GM23338 (cell line): ENCODE measurements at regions not wholly inside any gene's neighbourhood (a gene's known extent, or its start where the extent isn't known, plus 50 kb on each side); places are given as distances from the start of the nearest gene placed in this dataset.

ENCODE experiments used
- ATAC-seq: fragments of 200-7000 bp; cut with Tn5 transposase; 3 replicates; pipeline ENCODE4 v1.9.1; 2020
- DNase-seq: peaks from one replicate; pipeline ENCODE4 v3.0.0-alpha.2; 2015; ENCODE audit warnings: low spot score
- H2AFZ ChIP-seq: fragments of 200-600 bp; sonication (generic); 2 replicates; pipeline ENCODE4 v1.8.0; 2016; ENCODE audit warnings: antibody characterized with exemption, mild to moderate bottlenecking, moderate library complexity
- H3F3A ChIP-seq: fragments of 200-600 bp; sonication (generic); replicated peaks from 2 replicates; pipeline ENCODE4 v1.8.0; 2017; ENCODE audit warnings: antibody characterized with exemption, mixed run types, low read depth
- H3K27ac ChIP-seq: fragments of 200-600 bp; sonication (generic); 2 replicates; pipeline ENCODE4 v1.6.1; 2016; ENCODE audit warnings: low read depth
- H3K27me3 ChIP-seq: fragments of 200-600 bp; sonication (generic); 2 replicates; pipeline ENCODE4 v1.8.0; 2016; ENCODE audit warnings: mild to moderate bottlenecking, mixed run types, moderate library complexity; ENCODE audit not compliant: insufficient read depth
- H3K36me3 ChIP-seq: fragments of 200-600 bp; sonication (generic); 2 replicates; pipeline ENCODE4 v1.8.0; 2016; ENCODE audit warnings: mild to moderate bottlenecking; ENCODE audit not compliant: insufficient read depth
- H3K4me1 ChIP-seq: fragments of 200-600 bp; sonication (generic); 2 replicates; pipeline ENCODE4 v1.8.0; 2016; ENCODE audit warnings: mild to moderate bottlenecking, moderate library complexity; ENCODE audit not compliant: insufficient read depth
- H3K4me2 ChIP-seq: fragments of 200-600 bp; sonication (generic); 2 replicates; pipeline ENCODE4 v1.7.1; 2017; ENCODE audit warnings: mixed run types
- H3K4me3 ChIP-seq: fragments of 200-600 bp; sonication (generic); 2 replicates; pipeline ENCODE4 v1.6.1; 2016; ENCODE audit warnings: mixed run types
- H3K79me2 ChIP-seq: fragments of 200-600 bp; sonication (generic); replicated peaks from 2 replicates; pipeline ENCODE4 v1.8.0; 2017; ENCODE audit warnings: mild to moderate bottlenecking; ENCODE audit not compliant: insufficient read depth
- H3K9me2 ChIP-seq: fragments of 200-600 bp; sonication (generic); 2 replicates; pipeline ENCODE4 v1.8.0; 2017; ENCODE audit not compliant: insufficient read depth
- H4K20me1 ChIP-seq: fragments of 200-600 bp; sonication (generic); replicated peaks from 2 replicates; pipeline ENCODE4 v1.8.0; 2017; ENCODE audit warnings: mild to moderate bottlenecking; ENCODE audit not compliant: insufficient read depth
- H3K27ac Mint-ChIP-seq: 2 replicates; pipeline ENCODE4 v1.8.0; 2020; ENCODE audit warnings: inconsistent platforms, mild to moderate bottlenecking, moderate library complexity, mixed read lengths
- H3K27me3 Mint-ChIP-seq: 3 replicates; pipeline ENCODE4 v1.8.0; 2022; ENCODE audit warnings: low read depth, mild to moderate bottlenecking, moderate library complexity, mixed read lengths, inconsistent platforms; ENCODE audit not compliant: insufficient read depth, poor library complexity
- H3K36me3 Mint-ChIP-seq: 3 replicates; pipeline ENCODE4 v1.8.0; 2021; ENCODE audit warnings: low read depth, mild to moderate bottlenecking, inconsistent platforms, moderate library complexity, mixed read lengths
- H3K4me1 Mint-ChIP-seq: 3 replicates; pipeline ENCODE4 v1.8.0; 2020; ENCODE audit warnings: mild to moderate bottlenecking, inconsistent platforms, mixed read lengths
- H3K4me3 Mint-ChIP-seq: 3 replicates; pipeline ENCODE4 v1.8.0; 2021; ENCODE audit warnings: moderate library complexity, mild to moderate bottlenecking, inconsistent platforms, mixed read lengths
- H3K9me3 Mint-ChIP-seq: 3 replicates; pipeline ENCODE4 v1.8.0; 2020; ENCODE audit warnings: moderate library complexity, mild to moderate bottlenecking, inconsistent platforms, mixed read lengths
- EZH2 ChIP-seq: fragments of 200-600 bp; sonication (generic); IDR thresholded peaks from one replicate; pipeline ENCODE4 v1.8.0; 2017; ENCODE audit warnings: antibody characterized with exemption, mild to moderate bottlenecking, low read depth; ENCODE audit not compliant: unreplicated experiment
- EZH2phosphoT487 ChIP-seq: fragments of 200-600 bp; sonication (generic); IDR thresholded peaks from one replicate; pipeline ENCODE4 v1.8.1; 2018; ENCODE audit warnings: antibody characterized with exemption; ENCODE audit not compliant: unreplicated experiment
- NANOG ChIP-seq: IDR thresholded peaks from 2 replicates; pipeline ENCODE4 v1.6.1; 2016; ENCODE audit warnings: antibody characterized with exemption, borderline replicate concordance
- POLR2AphosphoS5 ChIP-seq: IDR thresholded peaks from 2 replicates; pipeline ENCODE4 v1.6.1; 2016; ENCODE audit warnings: antibody characterized with exemption, low read depth
- ZNF114 ChIP-seq: fragments of 250-450 bp; sonication (Bioruptor Pico); IDR thresholded peaks from 2 replicates; pipeline ENCODE4 v1.5.0; 2020; ENCODE audit warnings: mild to moderate bottlenecking, moderate library complexity
- ZNF331 ChIP-seq: fragments of 250-450 bp; sonication (Bioruptor Pico); IDR thresholded peaks from 2 replicates; pipeline ENCODE4 v1.5.0; 2020; ENCODE audit warnings: low read depth, mild to moderate bottlenecking, moderate library complexity
- TF ChIP-seq, protein P1 (sequence below): IDR thresholded peaks from one replicate; pipeline ENCODE4 v1.6.1; 2018; ENCODE audit warnings: antibody characterized with exemption; ENCODE audit not compliant: unreplicated experiment
- TF ChIP-seq, protein P2 (sequence below): IDR thresholded peaks from 2 replicates; pipeline ENCODE4 v1.6.1; 2016; ENCODE audit warnings: antibody characterized with exemption
- TF ChIP-seq, protein P3 (sequence below): fragments of 250-450 bp; sonication (Bioruptor Pico); IDR thresholded peaks from 2 replicates; pipeline ENCODE4 v1.5.0; 2020; ENCODE audit warnings: mild to moderate bottlenecking, moderate library complexity
- TF ChIP-seq, protein P4 (sequence below), 2 experiments: fragments of 200-600 bp in 1 of 2; sonication (generic) in 1 of 2; conservative IDR thresholded peaks; 2 replicates each; pipeline versions ENCODE4 v1.5.1 to v1.6.1; 2016 to 2017; ENCODE audit warnings: antibody characterized with exemption in 2 of 2, low read depth in 2 of 2, mild to moderate bottlenecking in 2 of 2, moderate library complexity in 1 of 2

DNA sequence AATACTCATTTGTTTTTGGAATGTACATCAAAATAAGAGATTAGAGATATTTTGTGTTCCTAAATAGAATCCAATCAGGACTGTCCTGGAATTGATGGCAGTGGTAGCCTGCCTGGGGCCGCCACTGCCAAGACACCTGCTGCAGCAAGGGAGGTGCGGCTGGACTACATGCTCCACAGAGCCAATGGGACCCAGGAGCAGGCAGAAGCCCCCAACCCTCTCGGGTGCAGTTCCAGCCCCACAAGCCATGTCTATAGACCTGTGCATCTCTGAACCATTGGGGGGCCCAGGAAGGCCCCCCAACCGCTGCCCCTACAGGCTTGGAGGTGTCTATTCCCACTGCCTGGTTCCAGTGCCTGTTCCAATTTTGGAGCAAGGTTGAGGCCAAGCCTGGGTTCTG is 1524.3 kb downstream of the PCDH18 start (continued):
- TF ChIP-seq, protein P1, sequence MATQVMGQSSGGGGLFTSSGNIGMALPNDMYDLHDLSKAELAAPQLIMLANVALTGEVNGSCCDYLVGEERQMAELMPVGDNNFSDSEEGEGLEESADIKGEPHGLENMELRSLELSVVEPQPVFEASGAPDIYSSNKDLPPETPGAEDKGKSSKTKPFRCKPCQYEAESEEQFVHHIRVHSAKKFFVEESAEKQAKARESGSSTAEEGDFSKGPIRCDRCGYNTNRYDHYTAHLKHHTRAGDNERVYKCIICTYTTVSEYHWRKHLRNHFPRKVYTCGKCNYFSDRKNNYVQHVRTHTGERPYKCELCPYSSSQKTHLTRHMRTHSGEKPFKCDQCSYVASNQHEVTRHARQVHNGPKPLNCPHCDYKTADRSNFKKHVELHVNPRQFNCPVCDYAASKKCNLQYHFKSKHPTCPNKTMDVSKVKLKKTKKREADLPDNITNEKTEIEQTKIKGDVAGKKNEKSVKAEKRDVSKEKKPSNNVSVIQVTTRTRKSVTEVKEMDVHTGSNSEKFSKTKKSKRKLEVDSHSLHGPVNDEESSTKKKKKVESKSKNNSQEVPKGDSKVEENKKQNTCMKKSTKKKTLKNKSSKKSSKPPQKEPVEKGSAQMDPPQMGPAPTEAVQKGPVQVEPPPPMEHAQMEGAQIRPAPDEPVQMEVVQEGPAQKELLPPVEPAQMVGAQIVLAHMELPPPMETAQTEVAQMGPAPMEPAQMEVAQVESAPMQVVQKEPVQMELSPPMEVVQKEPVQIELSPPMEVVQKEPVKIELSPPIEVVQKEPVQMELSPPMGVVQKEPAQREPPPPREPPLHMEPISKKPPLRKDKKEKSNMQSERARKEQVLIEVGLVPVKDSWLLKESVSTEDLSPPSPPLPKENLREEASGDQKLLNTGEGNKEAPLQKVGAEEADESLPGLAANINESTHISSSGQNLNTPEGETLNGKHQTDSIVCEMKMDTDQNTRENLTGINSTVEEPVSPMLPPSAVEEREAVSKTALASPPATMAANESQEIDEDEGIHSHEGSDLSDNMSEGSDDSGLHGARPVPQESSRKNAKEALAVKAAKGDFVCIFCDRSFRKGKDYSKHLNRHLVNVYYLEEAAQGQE = no peak
- TF ChIP-seq, protein P2, sequence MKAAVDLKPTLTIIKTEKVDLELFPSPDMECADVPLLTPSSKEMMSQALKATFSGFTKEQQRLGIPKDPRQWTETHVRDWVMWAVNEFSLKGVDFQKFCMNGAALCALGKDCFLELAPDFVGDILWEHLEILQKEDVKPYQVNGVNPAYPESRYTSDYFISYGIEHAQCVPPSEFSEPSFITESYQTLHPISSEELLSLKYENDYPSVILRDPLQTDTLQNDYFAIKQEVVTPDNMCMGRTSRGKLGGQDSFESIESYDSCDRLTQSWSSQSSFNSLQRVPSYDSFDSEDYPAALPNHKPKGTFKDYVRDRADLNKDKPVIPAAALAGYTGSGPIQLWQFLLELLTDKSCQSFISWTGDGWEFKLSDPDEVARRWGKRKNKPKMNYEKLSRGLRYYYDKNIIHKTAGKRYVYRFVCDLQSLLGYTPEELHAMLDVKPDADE = no peak
- TF ChIP-seq EZH2phosphoT487 (no peak), EZH2 (no peak), ZNF114 (CRISPR knock-in tag) (no peak), POLR2AphosphoS5 (no peak)

DNA sequence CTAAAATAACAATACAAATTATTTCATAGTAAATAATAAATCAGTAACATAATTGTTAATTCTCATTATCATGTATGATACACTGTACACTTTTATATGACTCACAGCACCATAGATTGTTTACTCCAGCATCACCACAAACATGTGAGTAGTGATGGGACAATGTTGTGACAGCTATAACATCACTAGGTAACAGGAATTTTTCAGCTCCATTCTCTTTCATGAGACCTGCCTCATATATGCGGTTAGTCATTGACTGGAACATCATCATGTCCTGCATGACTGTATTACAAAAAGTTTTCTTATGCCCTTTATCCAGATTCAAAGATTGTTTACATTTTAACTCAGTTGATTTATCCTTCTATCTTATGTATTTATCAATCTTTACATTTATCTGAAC is 1530.0 kb downstream of the PCDH18 start:
- H3K27me3 Mint-ChIP-seq = no peaks in the 10 kb centered on the region
- no peak overlapping the region for H3K4me3 ChIP-seq
- no peak overlapping the region for H3K27ac ChIP-seq
- H3K79me2 ChIP-seq = no peaks in the 10 kb centered on the region
- no peaks in the 10 kb centered on the region for H3K4me1 ChIP-seq
- H3K36me3 ChIP-seq = no peaks in the 10 kb centered on the region
- H2AFZ ChIP-seq = no peak overlapping the region
- H3K9me3 Mint-ChIP-seq = no peaks in the 10 kb centered on the region
- no peak overlapping the region for H3K4me3 Mint-ChIP-seq
- no peaks in the 10 kb centered on the region for H3K36me3 Mint-ChIP-seq
- no peaks in the 10 kb centered on the region for H3K27me3 ChIP-seq
- no peak overlapping the region for H3K27ac Mint-ChIP-seq
- no peaks in the 10 kb centered on the region for H4K20me1 ChIP-seq
- no peaks in the 10 kb centered on the region for H3K9me2 ChIP-seq
- no peaks in the 10 kb centered on the region for H3F3A ChIP-seq
- ATAC-seq (no peak), DNase-seq (no peak)
- H3K4me1 Mint-ChIP-seq = no peaks in the 10 kb centered on the region
- H3K4me2 ChIP-seq = no peak overlapping the region
- TF ChIP-seq ZNF114 (CRISPR knock-in tag) (no peak), NANOG (no peak), EZH2phosphoT487 (no peak), ZNF331 (CRISPR knock-in tag) (no peak)
- TF ChIP-seq, protein P3, sequence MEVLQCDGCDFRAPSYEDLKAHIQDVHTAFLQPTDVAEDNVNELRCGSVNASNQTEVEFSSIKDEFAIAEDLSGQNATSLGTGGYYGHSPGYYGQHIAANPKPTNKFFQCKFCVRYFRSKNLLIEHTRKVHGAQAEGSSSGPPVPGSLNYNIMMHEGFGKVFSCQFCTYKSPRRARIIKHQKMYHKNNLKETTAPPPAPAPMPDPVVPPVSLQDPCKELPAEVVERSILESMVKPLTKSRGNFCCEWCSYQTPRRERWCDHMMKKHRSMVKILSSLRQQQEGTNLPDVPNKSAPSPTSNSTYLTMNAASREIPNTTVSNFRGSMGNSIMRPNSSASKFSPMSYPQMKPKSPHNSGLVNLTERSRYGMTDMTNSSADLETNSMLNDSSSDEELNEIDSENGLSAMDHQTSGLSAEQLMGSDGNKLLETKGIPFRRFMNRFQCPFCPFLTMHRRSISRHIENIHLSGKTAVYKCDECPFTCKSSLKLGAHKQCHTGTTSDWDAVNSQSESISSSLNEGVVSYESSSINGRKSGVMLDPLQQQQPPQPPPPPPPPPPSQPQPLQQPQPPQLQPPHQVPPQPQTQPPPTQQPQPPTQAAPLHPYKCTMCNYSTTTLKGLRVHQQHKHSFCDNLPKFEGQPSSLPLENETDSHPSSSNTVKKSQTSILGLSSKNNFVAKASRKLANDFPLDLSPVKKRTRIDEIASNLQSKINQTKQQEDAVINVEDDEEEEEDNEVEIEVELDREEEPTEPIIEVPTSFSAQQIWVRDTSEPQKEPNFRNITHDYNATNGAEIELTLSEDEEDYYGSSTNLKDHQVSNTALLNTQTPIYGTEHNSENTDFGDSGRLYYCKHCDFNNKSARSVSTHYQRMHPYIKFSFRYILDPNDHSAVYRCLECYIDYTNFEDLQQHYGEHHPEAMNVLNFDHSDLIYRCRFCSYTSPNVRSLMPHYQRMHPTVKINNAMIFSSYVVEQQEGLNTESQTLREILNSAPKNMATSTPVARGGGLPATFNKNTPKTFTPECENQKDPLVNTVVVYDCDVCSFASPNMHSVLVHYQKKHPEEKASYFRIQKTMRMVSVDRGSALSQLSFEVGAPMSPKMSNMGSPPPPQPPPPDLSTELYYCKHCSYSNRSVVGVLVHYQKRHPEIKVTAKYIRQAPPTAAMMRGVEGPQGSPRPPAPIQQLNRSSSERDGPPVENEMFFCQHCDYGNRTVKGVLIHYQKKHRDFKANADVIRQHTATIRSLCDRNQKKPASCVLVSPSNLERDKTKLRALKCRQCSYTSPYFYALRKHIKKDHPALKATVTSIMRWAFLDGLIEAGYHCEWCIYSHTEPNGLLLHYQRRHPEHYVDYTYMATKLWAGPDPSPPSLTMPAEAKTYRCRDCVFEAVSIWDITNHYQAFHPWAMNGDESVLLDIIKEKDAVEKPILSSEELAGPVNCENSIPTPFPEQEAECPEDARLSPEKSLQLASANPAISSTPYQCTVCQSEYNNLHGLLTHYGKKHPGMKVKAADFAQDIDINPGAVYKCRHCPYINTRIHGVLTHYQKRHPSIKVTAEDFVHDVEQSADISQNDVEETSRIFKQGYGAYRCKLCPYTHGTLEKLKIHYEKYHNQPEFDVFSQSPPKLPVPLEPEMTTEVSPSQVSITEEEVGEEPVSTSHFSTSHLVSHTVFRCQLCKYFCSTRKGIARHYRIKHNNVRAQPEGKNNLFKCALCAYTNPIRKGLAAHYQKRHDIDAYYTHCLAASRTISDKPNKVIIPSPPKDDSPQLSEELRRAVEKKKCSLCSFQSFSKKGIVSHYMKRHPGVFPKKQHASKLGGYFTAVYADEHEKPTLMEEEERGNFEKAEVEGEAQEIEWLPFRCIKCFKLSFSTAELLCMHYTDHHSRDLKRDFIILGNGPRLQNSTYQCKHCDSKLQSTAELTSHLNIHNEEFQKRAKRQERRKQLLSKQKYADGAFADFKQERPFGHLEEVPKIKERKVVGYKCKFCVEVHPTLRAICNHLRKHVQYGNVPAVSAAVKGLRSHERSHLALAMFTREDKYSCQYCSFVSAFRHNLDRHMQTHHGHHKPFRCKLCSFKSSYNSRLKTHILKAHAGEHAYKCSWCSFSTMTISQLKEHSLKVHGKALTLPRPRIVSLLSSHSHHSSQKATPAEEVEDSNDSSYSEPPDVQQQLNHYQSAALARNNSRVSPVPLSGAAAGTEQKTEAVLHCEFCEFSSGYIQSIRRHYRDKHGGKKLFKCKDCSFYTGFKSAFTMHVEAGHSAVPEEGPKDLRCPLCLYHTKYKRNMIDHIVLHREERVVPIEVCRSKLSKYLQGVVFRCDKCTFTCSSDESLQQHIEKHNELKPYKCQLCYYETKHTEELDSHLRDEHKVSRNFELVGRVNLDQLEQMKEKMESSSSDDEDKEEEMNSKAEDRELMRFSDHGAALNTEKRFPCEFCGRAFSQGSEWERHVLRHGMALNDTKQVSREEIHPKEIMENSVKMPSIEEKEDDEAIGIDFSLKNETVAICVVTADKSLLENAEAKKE (CRISPR knock-in tag) = no peak
- TF ChIP-seq, protein P4, sequence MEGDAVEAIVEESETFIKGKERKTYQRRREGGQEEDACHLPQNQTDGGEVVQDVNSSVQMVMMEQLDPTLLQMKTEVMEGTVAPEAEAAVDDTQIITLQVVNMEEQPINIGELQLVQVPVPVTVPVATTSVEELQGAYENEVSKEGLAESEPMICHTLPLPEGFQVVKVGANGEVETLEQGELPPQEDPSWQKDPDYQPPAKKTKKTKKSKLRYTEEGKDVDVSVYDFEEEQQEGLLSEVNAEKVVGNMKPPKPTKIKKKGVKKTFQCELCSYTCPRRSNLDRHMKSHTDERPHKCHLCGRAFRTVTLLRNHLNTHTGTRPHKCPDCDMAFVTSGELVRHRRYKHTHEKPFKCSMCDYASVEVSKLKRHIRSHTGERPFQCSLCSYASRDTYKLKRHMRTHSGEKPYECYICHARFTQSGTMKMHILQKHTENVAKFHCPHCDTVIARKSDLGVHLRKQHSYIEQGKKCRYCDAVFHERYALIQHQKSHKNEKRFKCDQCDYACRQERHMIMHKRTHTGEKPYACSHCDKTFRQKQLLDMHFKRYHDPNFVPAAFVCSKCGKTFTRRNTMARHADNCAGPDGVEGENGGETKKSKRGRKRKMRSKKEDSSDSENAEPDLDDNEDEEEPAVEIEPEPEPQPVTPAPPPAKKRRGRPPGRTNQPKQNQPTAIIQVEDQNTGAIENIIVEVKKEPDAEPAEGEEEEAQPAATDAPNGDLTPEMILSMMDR (conservative IDR thresholded peaks at IDR 0.05; ENCODE audit: low read depth in 2 of 2) = no peak
